GM23338 (cell line): ENCODE measurements at regions not wholly inside any gene's neighbourhood (a gene's known extent, or its start where the extent isn't known, plus 50 kb on each side); places are given as distances from the start of the nearest gene placed in this dataset.

Experiments used
- ATAC-seq: fragments of 200-7000 bp; cut with Tn5 transposase; 3 replicates; pipeline ENCODE4 v1.9.1; 2020
- DNase-seq: peaks from one replicate; pipeline ENCODE4 v3.0.0-alpha.2; 2015; ENCODE audit warnings: low spot score
- H2AFZ ChIP-seq: fragments of 200-600 bp; sonication (generic); 2 replicates; pipeline ENCODE4 v1.8.0; 2016; ENCODE audit warnings: antibody characterized with exemption, mild to moderate bottlenecking, moderate library complexity
- H3F3A ChIP-seq: fragments of 200-600 bp; sonication (generic); replicated peaks from 2 replicates; pipeline ENCODE4 v1.8.0; 2017; ENCODE audit warnings: antibody characterized with exemption, mixed run types, low read depth
- H3K27ac ChIP-seq: fragments of 200-600 bp; sonication (generic); 2 replicates; pipeline ENCODE4 v1.6.1; 2016; ENCODE audit warnings: low read depth
- H3K27me3 ChIP-seq: fragments of 200-600 bp; sonication (generic); 2 replicates; pipeline ENCODE4 v1.8.0; 2016; ENCODE audit warnings: mild to moderate bottlenecking, mixed run types, moderate library complexity; ENCODE audit not compliant: insufficient read depth
- H3K36me3 ChIP-seq: fragments of 200-600 bp; sonication (generic); 2 replicates; pipeline ENCODE4 v1.8.0; 2016; ENCODE audit warnings: mild to moderate bottlenecking; ENCODE audit not compliant: insufficient read depth
- H3K4me1 ChIP-seq: fragments of 200-600 bp; sonication (generic); 2 replicates; pipeline ENCODE4 v1.8.0; 2016; ENCODE audit warnings: mild to moderate bottlenecking, moderate library complexity; ENCODE audit not compliant: insufficient read depth
- H3K4me2 ChIP-seq: fragments of 200-600 bp; sonication (generic); 2 replicates; pipeline ENCODE4 v1.7.1; 2017; ENCODE audit warnings: mixed run types
- H3K4me3 ChIP-seq: fragments of 200-600 bp; sonication (generic); 2 replicates; pipeline ENCODE4 v1.6.1; 2016; ENCODE audit warnings: mixed run types
- H3K79me2 ChIP-seq: fragments of 200-600 bp; sonication (generic); replicated peaks from 2 replicates; pipeline ENCODE4 v1.8.0; 2017; ENCODE audit warnings: mild to moderate bottlenecking; ENCODE audit not compliant: insufficient read depth
- H3K9me2 ChIP-seq: fragments of 200-600 bp; sonication (generic); 2 replicates; pipeline ENCODE4 v1.8.0; 2017; ENCODE audit not compliant: insufficient read depth
- H4K20me1 ChIP-seq: fragments of 200-600 bp; sonication (generic); replicated peaks from 2 replicates; pipeline ENCODE4 v1.8.0; 2017; ENCODE audit warnings: mild to moderate bottlenecking; ENCODE audit not compliant: insufficient read depth
- H3K27ac Mint-ChIP-seq: 2 replicates; pipeline ENCODE4 v1.8.0; 2020; ENCODE audit warnings: inconsistent platforms, mild to moderate bottlenecking, moderate library complexity, mixed read lengths
- H3K27me3 Mint-ChIP-seq: 3 replicates; pipeline ENCODE4 v1.8.0; 2022; ENCODE audit warnings: low read depth, mild to moderate bottlenecking, moderate library complexity, mixed read lengths, inconsistent platforms; ENCODE audit not compliant: insufficient read depth, poor library complexity
- H3K36me3 Mint-ChIP-seq: 3 replicates; pipeline ENCODE4 v1.8.0; 2021; ENCODE audit warnings: low read depth, mild to moderate bottlenecking, inconsistent platforms, moderate library complexity, mixed read lengths
- H3K4me1 Mint-ChIP-seq: 3 replicates; pipeline ENCODE4 v1.8.0; 2020; ENCODE audit warnings: mild to moderate bottlenecking, inconsistent platforms, mixed read lengths
- H3K4me3 Mint-ChIP-seq: 3 replicates; pipeline ENCODE4 v1.8.0; 2021; ENCODE audit warnings: moderate library complexity, mild to moderate bottlenecking, inconsistent platforms, mixed read lengths
- H3K9me3 Mint-ChIP-seq: 3 replicates; pipeline ENCODE4 v1.8.0; 2020; ENCODE audit warnings: moderate library complexity, mild to moderate bottlenecking, inconsistent platforms, mixed read lengths
- CREB1 ChIP-seq: fragments of 250-450 bp; sonication (Bioruptor Pico); IDR thresholded peaks from 2 replicates; pipeline ENCODE4 v1.5.0; 2020; ENCODE audit warnings: low read depth, mild to moderate bottlenecking, moderate library complexity
- EZH2phosphoT487 ChIP-seq: fragments of 200-600 bp; sonication (generic); IDR thresholded peaks from one replicate; pipeline ENCODE4 v1.8.1; 2018; ENCODE audit warnings: antibody characterized with exemption; ENCODE audit not compliant: unreplicated experiment
- JUNB ChIP-seq: IDR thresholded peaks from one replicate; pipeline ENCODE4 v1.6.1; 2016; ENCODE audit warnings: antibody characterized with exemption; ENCODE audit not compliant: unreplicated experiment
- NANOG ChIP-seq: IDR thresholded peaks from 2 replicates; pipeline ENCODE4 v1.6.1; 2016; ENCODE audit warnings: antibody characterized with exemption, borderline replicate concordance
- POLR2AphosphoS5 ChIP-seq: IDR thresholded peaks from 2 replicates; pipeline ENCODE4 v1.6.1; 2016; ENCODE audit warnings: antibody characterized with exemption, low read depth
- STAT1 ChIP-seq: IDR thresholded peaks from one replicate; pipeline ENCODE4 v1.6.1; 2016; ENCODE audit warnings: antibody characterized with exemption; ENCODE audit not compliant: unreplicated experiment
- ZNF114 ChIP-seq: fragments of 250-450 bp; sonication (Bioruptor Pico); IDR thresholded peaks from 2 replicates; pipeline ENCODE4 v1.5.0; 2020; ENCODE audit warnings: mild to moderate bottlenecking, moderate library complexity
- ZNF331 ChIP-seq: fragments of 250-450 bp; sonication (Bioruptor Pico); IDR thresholded peaks from 2 replicates; pipeline ENCODE4 v1.5.0; 2020; ENCODE audit warnings: low read depth, mild to moderate bottlenecking, moderate library complexity
- TF ChIP-seq, protein P1 (sequence below): IDR thresholded peaks from one replicate; pipeline ENCODE4 v1.6.1; 2018; ENCODE audit warnings: antibody characterized with exemption; ENCODE audit not compliant: unreplicated experiment
- TF ChIP-seq, protein P2 (sequence below), 2 experiments: fragments of 200-600 bp in 1 of 2; sonication (generic) in 1 of 2; conservative IDR thresholded peaks; 2 replicates each; pipeline versions ENCODE4 v1.5.1 to v1.6.1; 2016 to 2017; ENCODE audit warnings: antibody characterized with exemption in 2 of 2, low read depth in 2 of 2, mild to moderate bottlenecking in 2 of 2, moderate library complexity in 1 of 2
- TF ChIP-seq, protein P3 (sequence below): IDR thresholded peaks from 2 replicates; pipeline ENCODE4 v1.6.1; 2016; ENCODE audit warnings: antibody characterized with exemption
- TF ChIP-seq, protein P4 (sequence below): fragments of 250-450 bp; sonication (Bioruptor Pico); IDR thresholded peaks from 2 replicates; pipeline ENCODE4 v1.5.0; 2020; ENCODE audit warnings: mild to moderate bottlenecking, moderate library complexity

DNA sequence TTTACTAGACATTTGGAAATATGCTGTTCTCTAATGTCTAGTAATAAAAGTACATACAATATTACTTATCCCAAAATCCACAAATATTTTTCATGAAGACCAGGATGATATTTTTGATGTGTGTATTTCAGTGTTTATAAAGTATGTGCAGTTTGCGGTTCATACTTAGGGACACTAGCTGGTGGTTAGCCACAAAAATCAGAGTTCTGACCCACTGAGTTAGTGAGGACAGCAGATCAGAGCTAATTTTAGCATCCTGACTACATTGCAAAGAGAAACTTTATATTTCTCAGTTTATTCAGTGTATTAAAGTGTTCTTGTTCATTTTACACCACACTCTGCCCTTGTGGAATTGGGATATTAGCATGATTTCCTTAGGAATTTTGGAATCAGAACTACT, 655.3 kb downstream of the HTR1A start (continued):
- no peak for TF ChIP-seq EZH2phosphoT487
- no peak for TF ChIP-seq ZNF114 (CRISPR knock-in tag)
- TF ChIP-seq NANOG: no peak
- TF ChIP-seq POLR2AphosphoS5: no peak
- no peak for TF ChIP-seq JUNB
- no peak for TF ChIP-seq STAT1
- TF ChIP-seq, protein P1, sequence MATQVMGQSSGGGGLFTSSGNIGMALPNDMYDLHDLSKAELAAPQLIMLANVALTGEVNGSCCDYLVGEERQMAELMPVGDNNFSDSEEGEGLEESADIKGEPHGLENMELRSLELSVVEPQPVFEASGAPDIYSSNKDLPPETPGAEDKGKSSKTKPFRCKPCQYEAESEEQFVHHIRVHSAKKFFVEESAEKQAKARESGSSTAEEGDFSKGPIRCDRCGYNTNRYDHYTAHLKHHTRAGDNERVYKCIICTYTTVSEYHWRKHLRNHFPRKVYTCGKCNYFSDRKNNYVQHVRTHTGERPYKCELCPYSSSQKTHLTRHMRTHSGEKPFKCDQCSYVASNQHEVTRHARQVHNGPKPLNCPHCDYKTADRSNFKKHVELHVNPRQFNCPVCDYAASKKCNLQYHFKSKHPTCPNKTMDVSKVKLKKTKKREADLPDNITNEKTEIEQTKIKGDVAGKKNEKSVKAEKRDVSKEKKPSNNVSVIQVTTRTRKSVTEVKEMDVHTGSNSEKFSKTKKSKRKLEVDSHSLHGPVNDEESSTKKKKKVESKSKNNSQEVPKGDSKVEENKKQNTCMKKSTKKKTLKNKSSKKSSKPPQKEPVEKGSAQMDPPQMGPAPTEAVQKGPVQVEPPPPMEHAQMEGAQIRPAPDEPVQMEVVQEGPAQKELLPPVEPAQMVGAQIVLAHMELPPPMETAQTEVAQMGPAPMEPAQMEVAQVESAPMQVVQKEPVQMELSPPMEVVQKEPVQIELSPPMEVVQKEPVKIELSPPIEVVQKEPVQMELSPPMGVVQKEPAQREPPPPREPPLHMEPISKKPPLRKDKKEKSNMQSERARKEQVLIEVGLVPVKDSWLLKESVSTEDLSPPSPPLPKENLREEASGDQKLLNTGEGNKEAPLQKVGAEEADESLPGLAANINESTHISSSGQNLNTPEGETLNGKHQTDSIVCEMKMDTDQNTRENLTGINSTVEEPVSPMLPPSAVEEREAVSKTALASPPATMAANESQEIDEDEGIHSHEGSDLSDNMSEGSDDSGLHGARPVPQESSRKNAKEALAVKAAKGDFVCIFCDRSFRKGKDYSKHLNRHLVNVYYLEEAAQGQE: no peak
- TF ChIP-seq ZNF331 (CRISPR knock-in tag): no peak

GRCh38 chr5:63293317-63293716, 668.9 kb downstream of the HTR1A start:
- Histone ChIP-seq H3K27ac (no peak overlapping the region), H3K4me1 (no peaks in the 10 kb centered on the region), H3K9me2 (0 out of 2 replicates have a peak, but pooled peaks cover 5% of the 10 kb centered on the region), H3K4me3 (no peak overlapping the region), H3K4me2 (no peak overlapping the region), H4K20me1 (no peaks in the 10 kb centered on the region), H3K27me3 (no peaks in the 10 kb centered on the region), H3K36me3 (no peaks in the 10 kb centered on the region), H2AFZ (no peak overlapping the region), H3F3A (no peaks in the 10 kb centered on the region), H3K79me2 (no peaks in the 10 kb centered on the region)
- Mint-ChIP-seq H3K27me3 (no peaks in the 10 kb centered on the region), H3K4me1 (no peaks in the 10 kb centered on the region), H3K27ac (no peak overlapping the region), H3K36me3 (no peaks in the 10 kb centered on the region), H3K4me3 (no peak overlapping the region), H3K9me3 (no peaks in the 10 kb centered on the region)
- TF ChIP-seq EZH2phosphoT487 (no peak), CREB1 (CRISPR knock-in tag) (no peak), JUNB (no peak), ZNF114 (CRISPR knock-in tag) (no peak), ZNF331 (CRISPR knock-in tag) (no peak), POLR2AphosphoS5 (no peak), STAT1 (no peak)
- TF ChIP-seq, protein P2, sequence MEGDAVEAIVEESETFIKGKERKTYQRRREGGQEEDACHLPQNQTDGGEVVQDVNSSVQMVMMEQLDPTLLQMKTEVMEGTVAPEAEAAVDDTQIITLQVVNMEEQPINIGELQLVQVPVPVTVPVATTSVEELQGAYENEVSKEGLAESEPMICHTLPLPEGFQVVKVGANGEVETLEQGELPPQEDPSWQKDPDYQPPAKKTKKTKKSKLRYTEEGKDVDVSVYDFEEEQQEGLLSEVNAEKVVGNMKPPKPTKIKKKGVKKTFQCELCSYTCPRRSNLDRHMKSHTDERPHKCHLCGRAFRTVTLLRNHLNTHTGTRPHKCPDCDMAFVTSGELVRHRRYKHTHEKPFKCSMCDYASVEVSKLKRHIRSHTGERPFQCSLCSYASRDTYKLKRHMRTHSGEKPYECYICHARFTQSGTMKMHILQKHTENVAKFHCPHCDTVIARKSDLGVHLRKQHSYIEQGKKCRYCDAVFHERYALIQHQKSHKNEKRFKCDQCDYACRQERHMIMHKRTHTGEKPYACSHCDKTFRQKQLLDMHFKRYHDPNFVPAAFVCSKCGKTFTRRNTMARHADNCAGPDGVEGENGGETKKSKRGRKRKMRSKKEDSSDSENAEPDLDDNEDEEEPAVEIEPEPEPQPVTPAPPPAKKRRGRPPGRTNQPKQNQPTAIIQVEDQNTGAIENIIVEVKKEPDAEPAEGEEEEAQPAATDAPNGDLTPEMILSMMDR (conservative IDR thresholded peaks at IDR 0.05; ENCODE audit: low read depth in 2 of 2): no peak
- TF ChIP-seq, protein P3, sequence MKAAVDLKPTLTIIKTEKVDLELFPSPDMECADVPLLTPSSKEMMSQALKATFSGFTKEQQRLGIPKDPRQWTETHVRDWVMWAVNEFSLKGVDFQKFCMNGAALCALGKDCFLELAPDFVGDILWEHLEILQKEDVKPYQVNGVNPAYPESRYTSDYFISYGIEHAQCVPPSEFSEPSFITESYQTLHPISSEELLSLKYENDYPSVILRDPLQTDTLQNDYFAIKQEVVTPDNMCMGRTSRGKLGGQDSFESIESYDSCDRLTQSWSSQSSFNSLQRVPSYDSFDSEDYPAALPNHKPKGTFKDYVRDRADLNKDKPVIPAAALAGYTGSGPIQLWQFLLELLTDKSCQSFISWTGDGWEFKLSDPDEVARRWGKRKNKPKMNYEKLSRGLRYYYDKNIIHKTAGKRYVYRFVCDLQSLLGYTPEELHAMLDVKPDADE: no peak
- TF ChIP-seq, protein P4, sequence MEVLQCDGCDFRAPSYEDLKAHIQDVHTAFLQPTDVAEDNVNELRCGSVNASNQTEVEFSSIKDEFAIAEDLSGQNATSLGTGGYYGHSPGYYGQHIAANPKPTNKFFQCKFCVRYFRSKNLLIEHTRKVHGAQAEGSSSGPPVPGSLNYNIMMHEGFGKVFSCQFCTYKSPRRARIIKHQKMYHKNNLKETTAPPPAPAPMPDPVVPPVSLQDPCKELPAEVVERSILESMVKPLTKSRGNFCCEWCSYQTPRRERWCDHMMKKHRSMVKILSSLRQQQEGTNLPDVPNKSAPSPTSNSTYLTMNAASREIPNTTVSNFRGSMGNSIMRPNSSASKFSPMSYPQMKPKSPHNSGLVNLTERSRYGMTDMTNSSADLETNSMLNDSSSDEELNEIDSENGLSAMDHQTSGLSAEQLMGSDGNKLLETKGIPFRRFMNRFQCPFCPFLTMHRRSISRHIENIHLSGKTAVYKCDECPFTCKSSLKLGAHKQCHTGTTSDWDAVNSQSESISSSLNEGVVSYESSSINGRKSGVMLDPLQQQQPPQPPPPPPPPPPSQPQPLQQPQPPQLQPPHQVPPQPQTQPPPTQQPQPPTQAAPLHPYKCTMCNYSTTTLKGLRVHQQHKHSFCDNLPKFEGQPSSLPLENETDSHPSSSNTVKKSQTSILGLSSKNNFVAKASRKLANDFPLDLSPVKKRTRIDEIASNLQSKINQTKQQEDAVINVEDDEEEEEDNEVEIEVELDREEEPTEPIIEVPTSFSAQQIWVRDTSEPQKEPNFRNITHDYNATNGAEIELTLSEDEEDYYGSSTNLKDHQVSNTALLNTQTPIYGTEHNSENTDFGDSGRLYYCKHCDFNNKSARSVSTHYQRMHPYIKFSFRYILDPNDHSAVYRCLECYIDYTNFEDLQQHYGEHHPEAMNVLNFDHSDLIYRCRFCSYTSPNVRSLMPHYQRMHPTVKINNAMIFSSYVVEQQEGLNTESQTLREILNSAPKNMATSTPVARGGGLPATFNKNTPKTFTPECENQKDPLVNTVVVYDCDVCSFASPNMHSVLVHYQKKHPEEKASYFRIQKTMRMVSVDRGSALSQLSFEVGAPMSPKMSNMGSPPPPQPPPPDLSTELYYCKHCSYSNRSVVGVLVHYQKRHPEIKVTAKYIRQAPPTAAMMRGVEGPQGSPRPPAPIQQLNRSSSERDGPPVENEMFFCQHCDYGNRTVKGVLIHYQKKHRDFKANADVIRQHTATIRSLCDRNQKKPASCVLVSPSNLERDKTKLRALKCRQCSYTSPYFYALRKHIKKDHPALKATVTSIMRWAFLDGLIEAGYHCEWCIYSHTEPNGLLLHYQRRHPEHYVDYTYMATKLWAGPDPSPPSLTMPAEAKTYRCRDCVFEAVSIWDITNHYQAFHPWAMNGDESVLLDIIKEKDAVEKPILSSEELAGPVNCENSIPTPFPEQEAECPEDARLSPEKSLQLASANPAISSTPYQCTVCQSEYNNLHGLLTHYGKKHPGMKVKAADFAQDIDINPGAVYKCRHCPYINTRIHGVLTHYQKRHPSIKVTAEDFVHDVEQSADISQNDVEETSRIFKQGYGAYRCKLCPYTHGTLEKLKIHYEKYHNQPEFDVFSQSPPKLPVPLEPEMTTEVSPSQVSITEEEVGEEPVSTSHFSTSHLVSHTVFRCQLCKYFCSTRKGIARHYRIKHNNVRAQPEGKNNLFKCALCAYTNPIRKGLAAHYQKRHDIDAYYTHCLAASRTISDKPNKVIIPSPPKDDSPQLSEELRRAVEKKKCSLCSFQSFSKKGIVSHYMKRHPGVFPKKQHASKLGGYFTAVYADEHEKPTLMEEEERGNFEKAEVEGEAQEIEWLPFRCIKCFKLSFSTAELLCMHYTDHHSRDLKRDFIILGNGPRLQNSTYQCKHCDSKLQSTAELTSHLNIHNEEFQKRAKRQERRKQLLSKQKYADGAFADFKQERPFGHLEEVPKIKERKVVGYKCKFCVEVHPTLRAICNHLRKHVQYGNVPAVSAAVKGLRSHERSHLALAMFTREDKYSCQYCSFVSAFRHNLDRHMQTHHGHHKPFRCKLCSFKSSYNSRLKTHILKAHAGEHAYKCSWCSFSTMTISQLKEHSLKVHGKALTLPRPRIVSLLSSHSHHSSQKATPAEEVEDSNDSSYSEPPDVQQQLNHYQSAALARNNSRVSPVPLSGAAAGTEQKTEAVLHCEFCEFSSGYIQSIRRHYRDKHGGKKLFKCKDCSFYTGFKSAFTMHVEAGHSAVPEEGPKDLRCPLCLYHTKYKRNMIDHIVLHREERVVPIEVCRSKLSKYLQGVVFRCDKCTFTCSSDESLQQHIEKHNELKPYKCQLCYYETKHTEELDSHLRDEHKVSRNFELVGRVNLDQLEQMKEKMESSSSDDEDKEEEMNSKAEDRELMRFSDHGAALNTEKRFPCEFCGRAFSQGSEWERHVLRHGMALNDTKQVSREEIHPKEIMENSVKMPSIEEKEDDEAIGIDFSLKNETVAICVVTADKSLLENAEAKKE (CRISPR knock-in tag): no peak
- DNase-seq (no peak), ATAC-seq (no peak)
